OCI-M2 (cell line): ENCODE measurements at regions not wholly inside any gene's neighbourhood (a gene's known extent, or its start where the extent isn't known, plus 50 kb on each side); places are given as distances from the start of the nearest gene placed in this dataset.

Experiments used
- DNase-seq: peaks from one replicate; lab custom pipeline; 2025; ENCODE audit not compliant: unreplicated experiment; lab: John Stamatoyannopoulos, UW

- no peak for DNase-seq
Observed at GRCh38 chr2:12827721-12828120, 111.0 kb downstream of the TRIB2 start.

GRCh38 chr2:12828980-12829379, 112.2 kb downstream of the TRIB2 start:
- DNase-seq = no peak

- DNase-seq = no peak
Observed at GRCh38 chr2:12831016-12831415, 114.3 kb downstream of the TRIB2 start.

GRCh38 chr2:12834239-12834638, 117.5 kb downstream of the TRIB2 start:
- DNase-seq = no peak

- no peak for DNase-seq
Observed at GRCh38 chr2:12835733-12836132, 119.0 kb downstream of the TRIB2 start.

- DNase-seq = no peak
Observed at GRCh38 chr2:12839339-12839738, 122.6 kb downstream of the TRIB2 start.

- no peak for DNase-seq
Observed at GRCh38 chr2:12841021-12841420, 124.3 kb downstream of the TRIB2 start.

- no peak for DNase-seq
Observed at GRCh38 chr2:12842917-12843316, 126.2 kb downstream of the TRIB2 start.

GRCh38 chr2:12844511-12844910, 127.8 kb downstream of the TRIB2 start:
- no peak for DNase-seq

- no peak for DNase-seq
Observed at GRCh38 chr2:12847694-12848575, 131.2 kb downstream of the TRIB2 start.

- peak; percentile 58 for DNase-seq
Observed at GRCh38 chr2:12852135-12852534, 135.4 kb downstream of the TRIB2 start.

- DNase-seq = no peak
Observed at GRCh38 chr2:12854001-12854530, 137.3 kb downstream of the TRIB2 start.

- DNase-seq = no peak
Observed at GRCh38 chr2:12855508-12855907, 138.8 kb downstream of the TRIB2 start.

GRCh38 chr2:12856934-12857601, 140.3 kb downstream of the TRIB2 start:
- DNase-seq = no peak

- DNase-seq = no peak
Observed at GRCh38 chr2:12857891-12858290, 141.2 kb downstream of the TRIB2 start.

GRCh38 chr2:12858786-12859185, 142.1 kb downstream of the TRIB2 start:
- DNase-seq = no peak

- DNase-seq = no peak
Observed at GRCh38 chr2:12861344-12861930, 144.7 kb downstream of the TRIB2 start.

GRCh38 chr2:12862541-12862940, 145.8 kb downstream of the TRIB2 start:
- no peak for DNase-seq

GRCh38 chr2:12863937-12864336, 147.2 kb downstream of the TRIB2 start:
- no peak for DNase-seq

GRCh38 chr2:12867631-12868287, 151.0 kb downstream of the TRIB2 start:
- DNase-seq = no peak

GRCh38 chr2:12870692-12871091, 154.0 kb downstream of the TRIB2 start:
- no peak for DNase-seq
